HEK293T (cell line): ENCODE measurements at regions not wholly inside any gene's neighbourhood (a gene's known extent, or its start where the extent isn't known, plus 50 kb on each side); places are given as distances from the start of the nearest gene placed in this dataset.

Source experiments
- BHLHE40 ChIP-seq: fragments of 450-650 bp; IDR thresholded peaks from 2 replicates; pipeline ENCODE4 v1.6.1; 2016; ENCODE audit warnings: mild to moderate bottlenecking, moderate library complexity, borderline replicate concordance
- ELF4 ChIP-seq: fragments of 450-650 bp; IDR thresholded peaks from 2 replicates; pipeline ENCODE4 v1.6.1; 2017; ENCODE audit warnings: antibody characterized with exemption
- FOXA1 ChIP-seq: fragments of 450-650 bp; IDR thresholded peaks from 2 replicates; pipeline ENCODE4 v1.6.1; 2016; ENCODE audit warnings: mild to moderate bottlenecking
- HDGF ChIP-seq: fragments of 450-650 bp; IDR thresholded peaks from 2 replicates; pipeline ENCODE4 v1.6.1; 2017; ENCODE audit warnings: antibody characterized with exemption, borderline replicate concordance
- L3MBTL2 ChIP-seq: fragments of 450-650 bp; conservative IDR thresholded peaks from 2 replicates; pipeline ENCODE4 v1.6.1; 2016; ENCODE audit warnings: mild to moderate bottlenecking
- LEF1 ChIP-seq: fragments of 450-650 bp; IDR thresholded peaks from 2 replicates; pipeline ENCODE4 v1.6.1; 2017; ENCODE audit warnings: mild to moderate bottlenecking, borderline replicate concordance
- SP1 ChIP-seq: fragments of 450-650 bp; IDR thresholded peaks from 2 replicates; pipeline ENCODE4 v1.6.1; 2017
- TARDBP ChIP-seq: fragments of 450-650 bp; IDR thresholded peaks from 2 replicates; pipeline ENCODE4 v1.6.1; 2016
- ZNF384 ChIP-seq: fragments of 450-650 bp; IDR thresholded peaks from 2 replicates; pipeline ENCODE4 v1.6.1; 2016

DNA sequence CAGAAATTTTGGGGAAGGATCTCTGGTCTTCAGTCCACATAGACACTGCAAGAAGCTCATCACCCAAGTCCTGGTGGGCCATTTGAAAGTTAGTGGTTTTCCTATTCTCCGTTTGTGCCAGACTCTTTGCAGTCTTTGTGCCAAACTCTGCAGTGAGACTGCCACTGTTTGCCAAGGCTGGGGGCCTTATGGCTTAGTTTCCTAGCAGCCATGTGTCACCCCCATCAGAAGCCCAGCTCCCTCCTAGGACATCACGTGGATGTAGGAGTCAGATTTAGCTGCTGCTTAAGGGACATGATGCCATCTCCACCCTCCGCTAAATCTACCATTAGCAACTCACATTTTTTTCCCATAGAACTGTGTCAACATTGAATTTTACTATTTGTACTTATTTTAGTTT lies 220.0 kb downstream of the C11orf91 start:
- TF ChIP-seq TARDBP (no peak), LEF1 (no peak), L3MBTL2 (no peak), ZNF384 (no peak), HDGF (no peak), ELF4 (no peak), SP1 (no peak), BHLHE40 (no peak), FOXA1 (no peak)
